Heart left ventricle (tissue), 13 donors: ENCODE measurements at regions not wholly inside any gene's neighbourhood (a gene's known extent, or its start where the extent isn't known, plus 50 kb on each side); places are given as distances from the start of the nearest gene placed in this dataset.

Experiments used
- POLR2A ChIP-seq, 2 donors: fragments of 450-650 bp; IDR thresholded peaks; one replicate each; pipeline ENCODE4 v1.6.1; 2017; ENCODE audit warnings: antibody characterized with exemption in 2 of 2, mild to moderate bottlenecking in 2 of 2, moderate library complexity in 2 of 2
- TF ChIP-seq, protein P1 (sequence below), 12 donors: fragments of 200-600 bp; sonication (generic) in 4 of 12; IDR thresholded peaks; one replicate each; pipeline versions ENCODE4 v1.5.0 to v1.8.0; 2018 to 2022; ENCODE audit warnings: antibody characterized with exemption in 12 of 12, mild to moderate bottlenecking in 5 of 12
- donor health status: ischemic (EF 13 %, LVEDD 7.1; RV severe dilation, severe dysfunction).
- donor health status: DM: no; HTN: yes; CAD: no.
- donor health status: DM: no; HTN: no; CAD: no.
- donor health status: ischemic (EF 25% LVEDD 6.9; RV normal size, moderate dysfunction).
- donor health status: ischemic (EF 25% LVEDD 5.7; RV mildly dilated, moderate dysfunction).
- donor health status: ischemic (EF 35%, LVEDD 5.7; RV mildly dilated, moderate dysfunction).
- donor health status: nonischemic (EF 11% LVEDD 7.7; RV severe dilation, severe dysfunction).
- donor health status: DM: yes; HTN: yes; CAD: no.
- donor health status: PGD.
- donor health status: ischemic (EF 29% LVEDD 5.4; RV normal size, mild dysfunction).
- donor health status: nonischemic (EF 23%, LVEDD 6.1; RV moderate dilation, normal function).

DNA sequence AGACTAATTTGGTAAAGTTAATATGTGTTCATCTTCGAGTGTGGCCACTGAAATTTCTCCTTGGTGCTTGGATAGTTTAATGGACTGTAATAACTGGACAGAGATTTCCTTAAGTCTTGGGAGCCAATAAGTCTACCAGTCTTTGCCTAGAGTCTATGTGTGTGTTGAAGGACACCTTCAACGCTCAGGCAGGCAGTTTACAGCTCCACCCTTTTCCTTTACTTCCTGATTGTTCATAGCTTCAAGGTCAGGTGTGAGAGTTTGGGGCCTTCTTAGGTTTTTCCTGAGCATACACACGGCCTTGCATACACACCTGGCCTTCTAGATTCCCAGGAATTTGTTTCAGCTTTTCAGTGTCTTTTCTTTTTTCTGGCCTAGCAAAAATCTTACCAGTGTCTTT is 355.3 kb upstream of the AMOT start:
- TF ChIP-seq POLR2A (IDR thresholded peaks at IDR 0.05): no peak
- TF ChIP-seq, protein P1, sequence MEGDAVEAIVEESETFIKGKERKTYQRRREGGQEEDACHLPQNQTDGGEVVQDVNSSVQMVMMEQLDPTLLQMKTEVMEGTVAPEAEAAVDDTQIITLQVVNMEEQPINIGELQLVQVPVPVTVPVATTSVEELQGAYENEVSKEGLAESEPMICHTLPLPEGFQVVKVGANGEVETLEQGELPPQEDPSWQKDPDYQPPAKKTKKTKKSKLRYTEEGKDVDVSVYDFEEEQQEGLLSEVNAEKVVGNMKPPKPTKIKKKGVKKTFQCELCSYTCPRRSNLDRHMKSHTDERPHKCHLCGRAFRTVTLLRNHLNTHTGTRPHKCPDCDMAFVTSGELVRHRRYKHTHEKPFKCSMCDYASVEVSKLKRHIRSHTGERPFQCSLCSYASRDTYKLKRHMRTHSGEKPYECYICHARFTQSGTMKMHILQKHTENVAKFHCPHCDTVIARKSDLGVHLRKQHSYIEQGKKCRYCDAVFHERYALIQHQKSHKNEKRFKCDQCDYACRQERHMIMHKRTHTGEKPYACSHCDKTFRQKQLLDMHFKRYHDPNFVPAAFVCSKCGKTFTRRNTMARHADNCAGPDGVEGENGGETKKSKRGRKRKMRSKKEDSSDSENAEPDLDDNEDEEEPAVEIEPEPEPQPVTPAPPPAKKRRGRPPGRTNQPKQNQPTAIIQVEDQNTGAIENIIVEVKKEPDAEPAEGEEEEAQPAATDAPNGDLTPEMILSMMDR (IDR thresholded peaks at IDR 0.05): no peak
